GM12891 (cell line): ENCODE measurements at regions not wholly inside any gene's neighbourhood (a gene's known extent, or its start where the extent isn't known, plus 50 kb on each side); places are given as distances from the start of the nearest gene placed in this dataset.
A peak's percentile ranks its signal among the peaks of the same experiment; 100 is the strongest.

Experiments used
- DNase-seq: peaks from one replicate; pipeline ENCODE4 v3.0.0; 2011; ENCODE audit warnings: low spot score; ENCODE audit not compliant: insufficient read length
- FAIRE-seq: peaks from 2 replicates; lab custom pipeline; 2011; peaks lifted over from hg19 to GRCh38; lab: Jason Lieb, UNC
- PAX5 ChIP-seq: IDR thresholded peaks from 2 replicates; pipeline ENCODE4 v1.6.1; 2011; ENCODE audit warnings: low read length, moderate library complexity, mild to moderate bottlenecking; ENCODE audit not compliant: insufficient read depth, severe bottlenecking
- POLR2A ChIP-seq: IDR thresholded peaks from 2 replicates; pipeline ENCODE4 v1.6.1; 2011; ENCODE audit warnings: low read depth, low read length, control low read depth
- POLR2AphosphoS5 ChIP-seq: IDR thresholded peaks from 2 replicates; pipeline ENCODE4 v1.6.1; 2011; ENCODE audit warnings: low read depth, low read length, control low read depth
- POU2F2 ChIP-seq: IDR thresholded peaks from 2 replicates; pipeline ENCODE4 v1.6.1; 2011; ENCODE audit warnings: low read depth, mild to moderate bottlenecking, control low read depth, low read length, moderate library complexity
- SPI1 ChIP-seq: IDR thresholded peaks from 2 replicates; pipeline ENCODE4 v1.6.1; 2011; ENCODE audit warnings: low read depth, low read length, control low read depth
- TAF1 ChIP-seq: IDR thresholded peaks from 2 replicates; pipeline ENCODE4 v1.6.1; 2011; ENCODE audit warnings: low read depth, low read length, control low read depth

DNA sequence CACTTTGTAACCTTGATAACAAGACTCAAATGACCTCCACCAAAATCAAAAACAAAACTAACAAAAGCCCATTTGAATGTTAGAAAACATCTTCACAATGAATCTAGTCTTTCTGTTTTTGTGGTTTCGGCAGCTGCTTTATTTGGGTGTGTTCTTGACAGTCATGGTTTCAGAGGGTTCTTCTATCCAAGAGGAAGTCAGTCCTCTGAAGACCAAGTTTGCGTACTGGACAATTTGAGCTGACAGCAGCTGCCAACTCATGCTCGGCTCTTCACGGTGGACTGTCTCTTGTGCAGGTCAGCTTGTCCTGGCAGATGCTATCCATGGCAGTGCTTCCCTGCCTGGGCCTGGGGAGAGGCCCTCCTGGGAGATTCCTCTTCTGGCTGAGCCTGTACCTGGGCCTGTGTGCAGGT is 91.0 kb downstream of the TMEM17 start:
- DNase-seq (no peak), FAIRE-seq (peak; percentile 78)
- TF ChIP-seq SPI1 (peak; percentile 84), TAF1 (0 out of 2 replicates have a peak, but pooled peaks have one; percentile 9), POLR2AphosphoS5 (no peak), POU2F2 (no peak)

DNA sequence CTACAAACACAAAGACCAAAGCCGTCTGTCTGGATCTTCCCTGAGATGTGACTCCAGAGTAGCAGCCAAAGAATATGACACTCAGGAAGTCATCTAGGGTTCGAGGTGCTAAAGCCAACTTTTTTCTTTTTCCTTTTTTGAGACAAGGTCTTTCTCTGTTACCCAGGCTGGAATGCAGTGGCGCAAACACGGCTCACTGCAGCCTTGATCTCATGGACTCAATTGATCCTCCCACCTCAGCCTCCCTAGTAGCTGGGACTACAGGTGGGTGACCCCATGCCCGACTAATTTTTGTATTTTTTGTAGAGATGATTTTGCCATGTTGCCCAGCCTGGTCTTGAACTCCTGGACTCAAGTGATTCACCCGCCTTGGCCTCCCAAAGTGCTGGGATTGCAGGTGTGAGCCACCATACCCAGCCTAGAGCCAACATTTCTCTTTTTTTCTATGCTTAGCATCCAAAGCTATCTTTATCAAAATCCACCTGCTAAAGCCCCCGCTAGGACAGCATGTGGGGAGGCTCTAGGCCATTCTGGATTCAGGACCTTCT is 92.8 kb downstream of the TMEM17 start:
- no peak for DNase-seq
- TF ChIP-seq SPI1 (no peak), TAF1 (no peak), POU2F2 (no peak), PAX5 (no peak), POLR2A (no peak), POLR2AphosphoS5 (no peak)
- FAIRE-seq: no peak

DNA sequence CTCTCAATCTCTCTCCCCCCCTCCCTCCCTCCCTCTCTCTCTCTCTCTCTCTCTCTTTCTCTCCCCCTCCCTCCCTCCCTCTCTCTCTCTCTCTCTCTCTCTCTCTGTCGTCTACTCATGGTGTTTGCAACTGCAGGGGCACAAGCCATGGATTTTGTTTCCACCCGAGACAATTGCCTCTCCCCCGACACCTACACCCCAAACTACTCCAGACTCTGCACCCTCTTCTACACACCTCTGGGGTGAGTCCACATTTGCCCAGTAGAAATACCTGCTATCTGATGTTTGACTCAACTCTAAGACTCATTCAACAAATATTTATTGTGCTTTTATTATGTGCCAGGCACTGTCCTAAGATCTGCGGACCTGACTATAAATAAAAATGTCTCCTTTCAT is 93.7 kb downstream of the TMEM17 start:
- TF ChIP-seq SPI1: no peak
- DNase-seq (no peak), FAIRE-seq (no peak)

DNA sequence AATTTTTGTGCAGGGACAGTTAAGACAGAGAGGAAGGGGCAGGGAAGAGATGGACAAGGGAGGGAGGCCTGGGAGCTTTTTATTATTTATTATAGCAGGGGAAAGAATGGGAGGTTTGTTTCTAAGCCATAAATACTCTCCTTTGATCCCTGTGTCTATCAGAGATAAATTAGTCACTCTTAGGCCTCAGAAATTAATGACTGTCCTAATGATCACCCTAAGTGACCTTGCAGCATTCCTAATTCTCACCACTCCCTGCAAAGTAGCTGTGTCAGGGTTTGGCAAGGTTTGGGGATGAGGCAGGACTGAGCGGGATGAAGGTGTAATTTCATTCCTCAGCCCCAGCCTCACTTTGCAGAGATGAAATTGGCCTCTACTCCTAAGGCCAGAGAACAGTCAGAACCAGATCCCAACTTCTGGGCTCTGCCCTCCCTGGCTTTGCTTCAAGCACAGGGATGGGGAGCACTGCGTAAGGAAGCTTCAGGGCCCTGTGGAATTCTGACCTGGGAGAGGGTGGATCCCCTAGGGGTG is 95.0 kb downstream of the TMEM17 start:
- FAIRE-seq: peak; percentile 50
- no peak for DNase-seq
- TF ChIP-seq POLR2AphosphoS5 (no peak), PAX5 (no peak), POU2F2 (no peak), TAF1 (no peak), SPI1 (no peak), POLR2A (no peak)

DNA sequence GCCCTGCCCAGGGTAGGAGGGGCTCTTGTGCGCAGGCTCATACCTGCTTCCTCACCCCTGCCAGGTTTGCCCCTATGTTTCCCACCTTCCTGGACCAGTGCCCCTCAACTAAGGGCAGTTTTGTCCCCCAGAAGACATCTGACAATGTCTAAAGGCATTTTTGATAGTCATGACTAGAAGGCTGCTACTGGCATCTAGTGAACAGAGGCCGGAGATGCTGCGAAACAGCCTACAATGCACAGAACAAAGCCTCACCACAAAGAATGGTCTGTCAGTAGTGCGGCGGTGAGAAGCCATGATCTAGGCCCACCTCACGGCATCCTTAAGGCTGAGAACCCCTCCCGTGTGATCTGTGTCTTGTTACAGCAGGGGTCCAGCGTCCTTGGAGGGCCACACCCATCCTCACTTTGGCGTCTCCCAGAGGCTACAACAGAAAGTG is 96.0 kb downstream of the TMEM17 start:
- FAIRE-seq (peak; percentile 82), DNase-seq (no peak)
- 0 out of 2 replicates have a peak, but pooled peaks have one; percentile 20 for TF ChIP-seq POU2F2
- TF ChIP-seq SPI1: no peak

DNA sequence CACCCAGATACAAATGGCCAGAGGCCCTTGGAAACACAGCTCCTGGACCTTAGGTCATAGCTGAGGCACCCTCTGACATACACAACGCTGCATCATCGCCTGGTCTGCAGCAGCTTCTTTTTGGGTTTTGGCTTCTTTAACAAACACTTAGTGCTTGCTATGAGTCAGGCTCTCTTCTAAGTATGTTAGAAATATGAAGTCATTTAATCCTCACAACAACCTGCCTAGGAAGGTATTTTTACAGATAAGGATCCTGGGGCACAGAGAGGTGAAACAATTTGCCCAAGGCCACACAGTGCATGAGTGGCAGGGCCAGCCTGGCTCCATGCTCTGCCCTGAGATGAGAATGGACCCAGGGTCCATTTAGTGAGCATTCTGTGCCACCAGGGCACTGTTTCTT is 96.6 kb downstream of the TMEM17 start:
- FAIRE-seq (no peak), DNase-seq (no peak)
- no peak for TF ChIP-seq SPI1
- TF ChIP-seq PAX5: no peak
- no peak for TF ChIP-seq POU2F2
- no peak for TF ChIP-seq TAF1
- TF ChIP-seq POLR2AphosphoS5: no peak
- TF ChIP-seq POLR2A: no peak

DNA sequence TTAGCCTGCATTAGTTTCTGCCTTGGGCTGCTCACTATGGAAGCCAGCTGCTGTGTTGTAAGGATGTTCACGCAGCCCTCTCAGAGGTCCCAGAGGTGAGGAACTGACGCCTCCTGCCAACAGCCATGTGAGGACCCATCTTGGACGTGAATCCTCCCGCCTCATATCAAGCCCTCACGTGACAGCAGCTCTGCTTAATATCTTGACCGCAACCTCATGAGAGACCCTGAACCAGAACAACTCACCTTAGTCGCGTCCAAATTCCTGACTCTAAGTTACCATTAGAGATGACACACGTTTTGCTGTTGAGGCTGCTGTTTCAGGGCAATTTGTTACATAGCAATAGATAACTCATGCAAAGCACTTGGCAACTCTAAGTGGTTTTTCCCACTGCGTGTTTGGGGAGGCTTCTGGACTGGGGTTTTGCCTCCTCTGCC is 97.7 kb downstream of the TMEM17 start:
- no peak for TF ChIP-seq TAF1
- no peak for DNase-seq
- FAIRE-seq: peak; percentile 52

- TF ChIP-seq POU2F2: no peak
- TF ChIP-seq POLR2A: no peak
- no peak for TF ChIP-seq PAX5
- no peak for TF ChIP-seq TAF1
- TF ChIP-seq SPI1: peak; percentile 74
- DNase-seq: no peak
- FAIRE-seq: no peak
Measured at GRCh38 chr2:62407838-62408237, 98.2 kb downstream of the TMEM17 start.

- no peak for FAIRE-seq
- TF ChIP-seq POLR2AphosphoS5 (no peak), PAX5 (no peak), POLR2A (no peak), TAF1 (no peak), POU2F2 (no peak), SPI1 (no peak)
Measured at GRCh38 chr2:62407401-62407800, 98.6 kb downstream of the TMEM17 start.

DNA sequence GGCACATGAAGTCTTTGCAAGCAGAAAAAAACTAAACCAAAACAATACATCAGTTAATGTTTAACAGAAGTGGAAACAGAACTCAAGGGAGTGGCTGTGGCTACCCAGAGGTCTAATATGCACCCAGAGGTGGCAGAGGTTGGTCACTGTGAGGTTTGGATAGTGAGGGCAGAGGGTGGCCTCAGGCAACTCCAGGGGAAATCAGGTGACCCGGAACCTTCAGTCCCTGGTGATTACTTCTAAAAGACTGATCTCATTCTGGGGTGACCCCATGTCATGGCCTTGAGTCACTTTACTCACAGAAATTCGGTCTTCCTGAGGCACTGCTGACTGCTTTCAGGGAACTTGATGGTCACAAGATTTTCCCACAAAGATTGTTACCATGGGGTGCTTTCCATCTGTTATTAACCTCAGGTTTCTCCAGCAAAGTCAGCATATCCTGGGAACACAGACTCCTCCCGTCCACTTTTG is 99.4 kb downstream of the TMEM17 start:
- TF ChIP-seq TAF1 (no peak), PAX5 (no peak), SPI1 (no peak), POLR2A (no peak)
- FAIRE-seq: no peak
- no peak for DNase-seq

More at GRCh38 chr2:62407401-62407800, 98.6 kb downstream of the TMEM17 start:
- no peak for DNase-seq
